Prostate gland (tissue), 2 donors: ENCODE measurements at regions not wholly inside any gene's neighbourhood (a gene's known extent, or its start where the extent isn't known, plus 50 kb on each side); places are given as distances from the start of the nearest gene placed in this dataset.

Source experiments
- CTCF ChIP-seq, 4 experiments: fragments of 200-600 bp in 2 of 4; fragments of 450-650 bp in 2 of 4; sonication (generic) in 2 of 4; IDR thresholded peaks; 1 replicate in 3 of 4; 2 replicates in 1 of 4; pipeline ENCODE4 v1.5.1; 2016 to 2019; ENCODE audit warnings: antibody characterized with exemption in 4 of 4, mild to moderate bottlenecking in 2 of 4, moderate library complexity in 2 of 4
- POLR2A ChIP-seq: fragments of 450-650 bp; IDR thresholded peaks from one replicate; pipeline ENCODE4 v1.6.1; 2016; ENCODE audit warnings: antibody characterized with exemption, mild to moderate bottlenecking
- POLR2AphosphoS5 ChIP-seq: sonication (generic); formaldehyde crosslinking; IDR thresholded peaks from one replicate; pipeline ENCODE4 v1.6.1; 2017; ENCODE audit warnings: antibody characterized with exemption

- TF ChIP-seq CTCF (IDR thresholded peaks at IDR 0.05) (no peak), POLR2A (no peak), POLR2AphosphoS5 (no peak)
Observed at GRCh38 chr4:71243091-71243833, 95.6 kb upstream of the SLC4A4 start.
